ENCODE measurements at regions not wholly inside any gene's neighbourhood (a gene's known extent, or its start where the extent isn't known, plus 50 kb on each side); places are given as distances from the start of the nearest gene placed in this dataset.
"Not testable (repeated sequence)": the region's sequence is repeated elsewhere in the genome, so short reads cannot be mapped to it uniquely, and the experiment has no call there.

- DNase-seq (ENCODE audit: low read depth), result no peak
Measured at GRCh38 chr20:53891306-53891894, 179.0 kb downstream of the BCAS1 start.

DNA sequence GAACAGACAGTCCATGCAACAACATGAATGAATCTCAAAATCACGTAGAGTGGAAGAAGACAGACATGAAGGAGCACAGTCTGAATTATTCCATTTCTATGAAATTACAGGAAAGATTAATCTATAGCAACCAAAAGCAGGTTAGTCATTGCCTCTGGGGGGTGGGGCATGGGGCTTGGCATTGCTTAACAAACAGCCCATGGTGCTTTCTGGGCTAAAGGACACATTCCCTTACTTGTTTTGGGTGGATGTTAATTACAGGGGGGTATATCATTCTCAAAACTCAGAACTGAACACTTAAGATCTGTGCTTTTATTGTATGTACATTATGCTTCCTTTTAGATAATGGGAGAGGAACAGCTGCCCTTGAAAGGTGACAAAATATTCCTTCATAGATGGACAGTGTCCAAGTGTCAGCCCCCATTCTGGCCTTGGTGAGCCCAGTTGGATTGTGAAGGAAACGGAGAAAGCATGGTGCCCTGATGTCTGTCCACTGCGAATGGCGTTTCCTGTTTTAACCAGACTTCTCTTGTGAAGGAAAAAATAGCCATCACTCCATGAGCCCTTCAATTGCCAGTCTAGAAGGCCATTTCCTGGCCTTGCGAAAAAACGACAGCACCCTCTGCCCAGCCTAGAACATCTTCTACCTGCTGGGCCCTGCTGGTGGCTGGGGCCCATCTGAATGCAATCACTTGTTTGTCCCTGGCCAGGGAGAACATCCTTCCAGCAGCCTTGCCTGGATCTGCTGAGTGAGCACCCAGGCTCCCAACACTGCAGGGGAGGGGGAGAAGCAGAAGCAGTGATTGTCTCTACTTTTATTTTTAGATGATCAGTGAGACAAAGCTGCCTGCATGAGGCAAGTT, 179.7 kb downstream of the BCAS1 start:
- DNase-seq (ENCODE audit: low read depth), result no peak

DNA sequence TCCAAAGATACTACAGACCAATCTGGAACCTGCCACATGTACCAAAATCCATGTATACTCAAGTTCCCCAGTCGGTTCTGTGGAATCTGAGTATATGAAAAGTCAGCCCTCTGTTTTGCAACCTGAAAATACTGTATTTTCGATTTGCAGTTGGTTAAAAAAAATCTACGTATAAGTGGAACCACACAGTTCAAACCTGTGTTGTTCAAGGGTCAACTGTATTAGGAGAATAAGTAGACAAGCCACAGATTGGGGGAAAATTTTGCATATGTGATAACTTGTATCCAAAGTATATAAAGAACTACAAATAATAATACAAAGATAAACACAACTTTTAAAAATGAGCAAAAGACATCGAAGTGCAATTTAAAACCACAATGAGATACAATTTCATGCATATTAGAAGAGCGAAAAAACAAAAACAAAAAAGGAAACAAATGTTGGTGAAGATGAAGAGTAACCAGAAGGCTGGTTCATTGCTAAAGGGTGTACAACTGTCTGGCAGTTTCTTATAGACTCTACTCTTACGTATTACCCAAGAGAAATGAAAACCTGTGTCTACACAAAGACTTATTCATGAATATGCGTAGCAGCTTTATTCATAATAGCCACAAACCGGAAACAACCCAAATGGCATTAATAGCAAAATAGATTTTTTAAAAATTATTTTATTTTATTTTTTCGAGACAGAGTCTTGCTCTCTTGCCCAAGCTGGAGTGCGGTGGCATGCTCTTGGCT, 180.8 kb downstream of the BCAS1 start:
- no peak for DNase-seq (ENCODE audit: low read depth)

- no peak for DNase-seq (ENCODE audit: low read depth)
Measured at GRCh38 chr20:53888951-53889350, 181.4 kb downstream of the BCAS1 start.

- DNase-seq (ENCODE audit: low read depth), result no peak
Measured at GRCh38 chr20:53888510-53888909, 181.9 kb downstream of the BCAS1 start.

DNA sequence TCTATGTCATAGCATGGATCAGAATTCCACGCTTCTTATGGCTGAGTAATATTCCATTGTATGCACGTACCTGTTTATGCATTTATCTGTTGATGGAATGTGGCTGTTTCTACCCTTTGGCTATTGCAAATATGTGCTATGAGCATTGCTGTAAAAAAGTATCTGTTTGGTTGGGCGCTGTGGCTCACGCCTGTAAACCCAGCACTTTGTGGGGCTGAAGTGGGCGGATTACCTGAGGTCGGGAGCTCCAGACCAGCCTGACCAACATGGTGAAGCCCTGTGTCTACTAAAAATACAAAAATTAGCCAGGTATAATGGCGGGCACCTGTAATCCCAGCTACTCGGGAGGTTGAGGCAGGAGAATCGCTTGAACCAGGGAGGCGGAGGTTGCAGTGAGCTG, 182.4 kb downstream of the BCAS1 start:
- no peak for DNase-seq (ENCODE audit: low read depth)

DNA sequence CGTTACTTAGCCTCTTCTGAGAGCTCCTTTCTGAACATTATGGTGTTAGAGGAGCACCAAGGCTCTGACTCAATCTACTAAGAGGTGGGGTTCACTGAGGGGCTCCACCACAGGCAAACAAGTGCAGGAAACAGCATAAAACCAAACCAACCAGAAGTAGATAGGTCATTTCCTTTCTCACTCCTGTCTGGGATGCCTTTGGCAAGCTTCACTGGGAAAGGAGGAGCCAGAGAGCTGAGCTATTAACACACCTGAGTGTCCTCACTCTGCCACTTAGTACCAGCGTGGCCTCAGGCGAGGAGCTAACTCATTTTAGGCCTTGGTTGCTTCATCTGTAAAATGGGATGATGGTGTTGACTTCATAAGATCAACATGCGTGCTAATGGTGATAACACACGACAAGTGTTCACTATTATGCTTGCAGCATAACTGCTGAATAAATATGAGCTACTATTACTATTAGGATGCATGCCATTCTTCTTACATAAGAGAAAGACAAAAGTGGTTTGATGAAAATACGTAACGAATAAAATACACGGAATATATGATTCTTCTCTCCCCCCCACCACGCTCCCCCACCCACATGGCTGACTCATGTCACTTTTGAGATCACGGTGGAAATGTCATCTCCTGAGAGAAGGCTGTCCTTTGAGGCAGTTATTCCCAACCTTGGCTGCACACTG, 185.4 kb downstream of the BCAS1 start:
- no peak for DNase-seq (ENCODE audit: low read depth)

DNA sequence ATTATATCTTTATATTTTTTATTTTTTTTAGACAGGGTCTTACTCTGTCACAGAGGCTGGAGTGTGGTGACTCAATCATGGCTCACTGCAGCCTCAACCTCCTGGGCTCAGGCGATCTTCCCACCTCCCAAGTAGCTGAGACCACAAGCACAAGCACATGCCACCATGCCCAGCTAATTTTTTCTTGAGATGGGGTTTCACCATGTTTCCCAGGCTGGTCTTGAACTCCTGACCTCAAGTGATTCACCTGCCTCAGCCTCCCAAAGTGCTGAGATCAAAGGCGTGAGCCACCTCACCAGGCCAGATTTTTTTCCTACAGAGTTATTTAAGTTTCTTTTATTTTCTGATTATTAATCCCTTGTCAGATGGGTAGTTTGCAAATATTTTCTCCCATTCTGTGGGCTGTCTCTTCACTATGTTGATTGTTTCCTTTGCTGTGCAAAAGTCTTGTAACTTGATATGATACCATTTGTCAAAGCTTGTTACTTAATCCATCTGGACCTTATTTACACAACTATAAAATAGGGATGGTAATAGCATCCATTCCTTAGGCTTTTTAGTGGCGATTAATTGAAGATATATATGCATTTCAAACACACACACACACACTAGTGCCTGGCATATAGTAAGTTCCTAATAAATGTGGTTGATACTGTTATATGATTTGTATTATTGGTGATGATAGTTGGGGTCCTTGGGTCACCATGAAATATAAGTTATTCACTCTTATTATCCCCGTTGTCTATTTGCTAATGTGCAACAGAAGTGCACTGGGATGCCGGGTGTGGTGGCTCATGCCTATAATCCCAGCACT, 187.1 kb downstream of the BCAS1 start:
- DNase-seq (ENCODE audit: low read depth), result no peak

- not testable (repeated sequence) for DNase-seq (ENCODE audit: low read depth)
Measured at GRCh38 chr20:53882438-53882986, 187.9 kb downstream of the BCAS1 start.

GRCh38 chr20:53881362-53881761, 189.0 kb downstream of the BCAS1 start:
- DNase-seq (ENCODE audit: low read depth), result no peak

DNA sequence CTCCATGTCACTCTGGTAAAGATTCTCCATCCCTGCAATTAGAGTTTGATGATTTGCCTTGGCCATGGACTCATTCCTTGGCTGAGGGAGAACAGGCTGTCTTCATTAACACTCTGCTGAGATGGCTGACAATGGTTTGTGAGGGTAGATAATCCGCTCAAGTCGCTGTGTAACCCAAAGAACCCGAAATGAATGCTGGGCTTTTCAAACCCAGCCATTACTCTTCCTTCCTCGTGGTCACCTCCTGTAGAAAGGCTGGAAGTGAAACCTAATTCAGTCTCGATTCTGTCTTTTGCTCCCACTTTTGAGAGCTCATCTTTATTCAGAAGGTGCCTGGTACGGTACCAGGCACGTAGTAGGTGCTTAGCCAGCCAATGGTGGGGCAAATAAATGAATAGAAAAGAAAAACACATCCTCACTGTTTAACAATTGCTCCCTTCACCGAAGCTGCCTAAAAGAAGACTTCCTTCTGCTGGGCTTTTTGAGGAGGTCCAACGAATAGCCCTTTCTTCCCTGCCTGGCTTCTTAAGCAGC, 190.2 kb downstream of the BCAS1 start:
- DNase-seq (ENCODE audit: low read depth), result no peak

DNA sequence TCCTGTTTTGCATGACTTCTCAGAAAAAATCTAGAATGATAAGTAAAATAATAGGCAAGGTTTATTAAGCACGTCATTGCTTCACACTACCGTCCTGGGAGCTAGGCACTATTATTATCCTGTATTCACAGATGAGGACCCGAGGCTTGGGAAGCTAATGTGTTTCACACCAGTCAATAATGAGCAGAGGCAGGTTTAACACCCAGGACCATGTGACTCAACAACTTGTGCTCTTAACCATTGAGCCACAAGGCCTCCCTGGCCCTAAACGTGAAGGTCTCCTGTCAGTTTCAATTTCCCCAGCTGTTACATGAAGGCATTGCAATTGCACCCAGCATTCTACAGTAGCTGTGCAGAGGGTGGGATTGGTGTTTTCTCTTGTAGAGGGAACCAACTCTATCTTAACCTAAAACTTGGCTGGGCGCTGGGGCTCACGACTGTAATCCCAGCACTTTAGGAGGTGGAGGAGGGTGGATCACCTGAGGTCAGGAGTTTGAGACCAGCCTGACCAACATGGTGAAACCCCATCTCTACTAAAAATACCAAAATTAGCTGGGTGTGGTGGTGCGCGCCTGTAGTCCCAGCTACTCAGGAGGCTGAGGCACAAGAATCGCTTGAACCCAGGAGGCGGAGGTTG, 191.2 kb downstream of the BCAS1 start:
- no peak for DNase-seq (ENCODE audit: low read depth)

DNA sequence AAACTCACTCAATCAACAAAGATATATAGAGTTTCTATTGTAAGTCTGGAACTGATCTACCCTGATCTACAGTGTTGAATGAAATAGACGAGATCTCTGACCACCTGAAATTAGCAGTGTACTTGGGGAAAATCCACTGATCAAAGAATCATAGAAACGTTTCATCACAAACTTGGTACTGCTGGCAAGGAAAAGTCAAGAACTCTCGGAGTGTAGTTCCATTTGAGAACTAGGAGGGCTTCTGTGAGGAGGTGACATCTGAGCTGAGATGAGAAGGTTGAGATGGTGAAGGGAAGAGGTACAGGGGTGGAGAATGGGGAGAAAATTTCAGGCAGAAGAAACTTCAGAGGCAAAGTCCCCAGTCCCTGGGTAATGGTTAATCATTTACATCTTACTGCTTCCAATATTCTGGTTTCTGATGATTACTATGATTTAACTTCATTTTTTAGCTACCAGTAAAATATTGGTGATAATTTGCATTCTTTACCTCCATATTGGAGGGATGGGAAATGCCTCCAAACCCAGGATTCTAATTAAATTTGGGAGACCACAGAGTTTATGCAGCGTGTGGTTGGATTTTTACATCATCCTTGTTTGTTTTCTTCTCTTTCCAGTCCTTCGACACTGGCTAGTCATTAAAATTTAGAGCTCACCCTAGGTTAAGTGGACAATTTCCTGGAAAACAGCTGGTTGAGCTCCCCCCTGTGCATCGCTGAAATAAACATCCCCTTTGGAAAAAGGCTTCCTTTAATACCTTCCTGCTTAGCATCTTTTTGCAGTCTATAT, 191.9 kb downstream of the BCAS1 start:
- no peak for DNase-seq (ENCODE audit: low read depth)

- DNase-seq (ENCODE audit: low read depth), result no peak
Measured at GRCh38 chr20:53876956-53877355, 193.4 kb downstream of the BCAS1 start.

- no peak for DNase-seq (ENCODE audit: low read depth)
Measured at GRCh38 chr20:53876470-53876869, 193.9 kb downstream of the BCAS1 start.

DNA sequence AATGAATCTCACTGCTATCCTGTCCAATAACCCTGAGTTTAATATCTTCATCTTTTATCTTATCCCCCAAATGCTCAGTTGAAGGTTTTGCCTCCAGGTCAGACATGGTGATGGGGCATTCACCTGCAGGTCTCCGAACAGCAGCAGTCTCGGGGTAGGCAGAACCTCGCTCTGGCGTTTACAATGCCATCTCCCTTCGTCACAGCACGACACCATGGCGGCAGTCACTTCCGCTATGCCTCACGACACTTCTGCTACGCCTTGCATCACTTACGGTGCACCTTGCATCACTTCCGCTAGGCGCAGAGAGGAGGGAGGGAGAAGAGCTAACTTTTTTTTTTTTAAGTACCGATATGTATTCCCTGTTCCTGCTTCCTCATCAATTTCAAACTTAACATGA, 194.9 kb downstream of the BCAS1 start:
- DNase-seq (ENCODE audit: low read depth), result no peak

- no peak for DNase-seq (ENCODE audit: low read depth)
Measured at GRCh38 chr20:53874706-53875105, 195.7 kb downstream of the BCAS1 start.

GRCh38 chr20:53874104-53874503, 196.3 kb downstream of the BCAS1 start:
- DNase-seq (ENCODE audit: low read depth), result no peak

DNA sequence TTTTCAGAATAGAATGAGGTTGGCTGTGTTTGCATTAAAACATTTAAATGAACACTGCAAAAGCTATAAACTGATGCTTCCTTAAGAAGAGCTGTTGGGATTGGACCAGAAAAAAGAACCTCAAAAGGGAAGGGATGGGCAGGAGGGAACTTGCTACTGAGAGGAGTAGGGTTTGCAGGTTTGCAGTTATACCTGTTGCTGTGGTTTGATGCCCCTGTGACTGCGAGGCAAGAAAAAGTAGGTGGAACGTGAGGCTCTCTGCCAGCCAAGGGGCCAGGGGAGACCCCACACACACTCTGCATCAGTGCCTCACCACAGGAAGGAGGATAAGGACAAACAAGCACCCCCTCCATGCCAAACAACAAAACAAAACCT, 197.2 kb downstream of the BCAS1 start:
- no peak for DNase-seq (ENCODE audit: low read depth)

Measured in non-pigmented ciliary epithelial cell (primary cell).